SK-N-MC (cell line): ENCODE measurements at regions not wholly inside any gene's neighbourhood (a gene's known extent, or its start where the extent isn't known, plus 50 kb on each side); places are given as distances from the start of the nearest gene placed in this dataset.
A peak's percentile ranks its signal among the peaks of the same experiment; 100 is the strongest.

Experiments
- DNase-seq: peaks from one replicate; pipeline ENCODE4 v3.0.0-alpha.2; 2011; ENCODE audit warnings: low read depth, low spot score
- H3K27ac ChIP-seq: fragments of 200-600 bp; sonication (generic); 2 replicates; pipeline ENCODE4 v1.5.1; 2016; ENCODE audit warnings: mixed run types
- H3K36me3 ChIP-seq: fragments of 200-600 bp; sonication (generic); 2 replicates; pipeline ENCODE4 v1.6.1; 2017; ENCODE audit warnings: antibody characterized with exemption, low read length, mixed read lengths; ENCODE audit not compliant: insufficient read depth
- H3K4me3 ChIP-seq: fragments of 200-600 bp; sonication (generic); 2 replicates; pipeline ENCODE4 v1.5.1; 2016
- H3K9ac ChIP-seq: fragments of 200-600 bp; sonication (generic); 2 replicates; pipeline ENCODE4 v1.8.0; 2017; ENCODE audit warnings: mixed run types, mixed read lengths; ENCODE audit not compliant: insufficient read length
- H3K9me3 ChIP-seq: fragments of 200-600 bp; sonication (generic); 2 replicates; pipeline ENCODE4 v1.6.1; 2017; ENCODE audit warnings: low read depth, mild to moderate bottlenecking, antibody characterized with exemption, low read length, moderate library complexity, mixed read lengths
- EZH2 ChIP-seq: fragments of 200-600 bp; sonication (generic); IDR thresholded peaks from one replicate; pipeline ENCODE4 v1.6.1; 2017; ENCODE audit warnings: antibody characterized with exemption
- FOXP2 ChIP-seq: optimal IDR thresholded peaks from 2 replicates; pipeline ENCODE3; 2011; ENCODE audit warnings: mild to moderate bottlenecking, moderate library complexity; ENCODE audit not compliant: insufficient read depth; ENCODE audit errors: extremely low read length, control extremely low read depth
- POLR2AphosphoS5 ChIP-seq: IDR thresholded peaks from 2 replicates; pipeline ENCODE4 v1.6.1; 2012; ENCODE audit warnings: mild to moderate bottlenecking, low read depth, low read length, borderline replicate concordance

- DNase-seq, result no peak
- H3K4me3 ChIP-seq, result no peak overlapping the region
- no peaks in the 10 kb centered on the region for H3K9me3 ChIP-seq
- TF ChIP-seq FOXP2 (no peak), EZH2 (no peak), POLR2AphosphoS5 (no peak)
- peak overlapping the region; percentile 32 for H3K9ac ChIP-seq
- no peak overlapping the region for H3K27ac ChIP-seq
- no peaks in the 10 kb centered on the region for H3K36me3 ChIP-seq
Measured at GRCh38 chr2:8626572-8626971, 55.3 kb upstream of the ID2 start.

GRCh38 chr2:8627019-8627691 is 54.7 kb upstream of the ID2 start:
- no peak overlapping the region for H3K4me3 ChIP-seq
- no peak overlapping the region for H3K27ac ChIP-seq
- H3K36me3 ChIP-seq, result no peaks in the 10 kb centered on the region
- H3K9me3 ChIP-seq, result no peaks in the 10 kb centered on the region
- DNase-seq, result no peak
- TF ChIP-seq FOXP2, result no peak
- no peak for TF ChIP-seq EZH2
- no peak overlapping the region for H3K9ac ChIP-seq

- no peak overlapping the region for H3K4me3 ChIP-seq
- TF ChIP-seq FOXP2, result no peak
- DNase-seq, result no peak
Measured at GRCh38 chr2:8627692-8628085, 54.2 kb upstream of the ID2 start.

GRCh38 chr2:8628179-8628865 is 53.5 kb upstream of the ID2 start:
- TF ChIP-seq POLR2AphosphoS5 (no peak), EZH2 (no peak), FOXP2 (no peak)
- no peak overlapping the region for H3K27ac ChIP-seq
- no peaks in the 10 kb centered on the region for H3K36me3 ChIP-seq
- no peak overlapping the region for H3K4me3 ChIP-seq
- no peak overlapping the region for H3K9ac ChIP-seq
- DNase-seq, result no peak
- no peaks in the 10 kb centered on the region for H3K9me3 ChIP-seq

More at GRCh38 chr2:8627692-8628085, 54.2 kb upstream of the ID2 start:
- no peak overlapping the region for H3K27ac ChIP-seq
- no peaks in the 10 kb centered on the region for H3K36me3 ChIP-seq
- H3K9me3 ChIP-seq, result no peaks in the 10 kb centered on the region
- no peak overlapping the region for H3K9ac ChIP-seq

- Histone ChIP-seq H3K4me3 (no peak overlapping the region), H3K9me3 (no peaks in the 10 kb centered on the region), H3K9ac (no peak overlapping the region), H3K27ac (no peak overlapping the region), H3K36me3 (no peaks in the 10 kb centered on the region)
- DNase-seq, result no peak
- no peak for TF ChIP-seq EZH2
Measured at GRCh38 chr2:8628866-8629209, 53.0 kb upstream of the ID2 start.

- TF ChIP-seq EZH2, result no peak
- no peak for TF ChIP-seq FOXP2
- no peak for TF ChIP-seq POLR2AphosphoS5
- H3K27ac ChIP-seq, result no peak overlapping the region
- no peak overlapping the region for H3K4me3 ChIP-seq
- DNase-seq, result no peak
- no peak overlapping the region for H3K9ac ChIP-seq
- no peaks in the 10 kb centered on the region for H3K9me3 ChIP-seq
- no peaks in the 10 kb centered on the region for H3K36me3 ChIP-seq
Measured at GRCh38 chr2:8629402-8629801, 52.5 kb upstream of the ID2 start.

- Histone ChIP-seq H3K9ac (no peak overlapping the region), H3K27ac (no peak overlapping the region), H3K36me3 (no peaks in the 10 kb centered on the region), H3K4me3 (no peak overlapping the region), H3K9me3 (no peaks in the 10 kb centered on the region)
- TF ChIP-seq FOXP2, result no peak
- TF ChIP-seq POLR2AphosphoS5, result no peak
- no peak for TF ChIP-seq EZH2
- DNase-seq, result no peak
Measured at GRCh38 chr2:8630676-8631464, 51.0 kb upstream of the ID2 start.

- no peaks in the 10 kb centered on the region for H3K9me3 ChIP-seq
- TF ChIP-seq EZH2 (no peak), POLR2AphosphoS5 (no peak), FOXP2 (no peak)
- no peaks in the 10 kb centered on the region for H3K36me3 ChIP-seq
- H3K27ac ChIP-seq, result no peak overlapping the region
- no peak for DNase-seq
- no peak overlapping the region for H3K4me3 ChIP-seq
- no peak overlapping the region for H3K9ac ChIP-seq
Measured at GRCh38 chr2:8631465-8632005, 50.3 kb upstream of the ID2 start.
